NCI-H1105 treated with DMSO at 0.1 percent for 48 hours (cell line): ENCODE measurements at regions not wholly inside any gene's neighbourhood (a gene's known extent, or its start where the extent isn't known, plus 50 kb on each side); places are given as distances from the start of the nearest gene placed in this dataset.
"Not testable (repeated sequence)": the region's sequence is repeated elsewhere in the genome, so short reads cannot be mapped to it uniquely, and the experiment has no call there.

Experiments
- DNase-seq: peaks from one replicate; lab custom pipeline; 2025; lab: John Stamatoyannopoulos, UW

GRCh38 chr9:117775591-117775990 is 71.4 kb downstream of the TLR4 start:
- no peak for DNase-seq

DNA sequence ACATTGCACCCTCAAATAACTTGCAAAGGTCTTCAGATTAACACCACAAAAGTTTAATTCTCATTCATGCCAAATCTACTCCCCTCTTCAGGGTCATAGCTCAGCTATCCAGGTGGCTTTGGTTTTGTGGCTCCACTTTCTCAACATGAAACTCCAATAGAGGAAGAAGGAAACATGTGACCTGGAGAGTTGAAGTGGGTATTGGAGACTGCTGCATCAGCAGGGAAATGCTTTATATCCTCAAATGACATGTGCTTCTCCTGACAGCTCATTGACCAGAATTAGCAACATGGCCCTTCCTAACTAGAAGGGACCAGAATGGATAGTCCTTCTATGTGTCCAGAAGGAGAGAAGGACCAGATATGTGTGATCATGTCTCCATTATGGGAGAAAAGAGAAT is 73.6 kb downstream of the TLR4 start:
- DNase-seq, result no peak

DNA sequence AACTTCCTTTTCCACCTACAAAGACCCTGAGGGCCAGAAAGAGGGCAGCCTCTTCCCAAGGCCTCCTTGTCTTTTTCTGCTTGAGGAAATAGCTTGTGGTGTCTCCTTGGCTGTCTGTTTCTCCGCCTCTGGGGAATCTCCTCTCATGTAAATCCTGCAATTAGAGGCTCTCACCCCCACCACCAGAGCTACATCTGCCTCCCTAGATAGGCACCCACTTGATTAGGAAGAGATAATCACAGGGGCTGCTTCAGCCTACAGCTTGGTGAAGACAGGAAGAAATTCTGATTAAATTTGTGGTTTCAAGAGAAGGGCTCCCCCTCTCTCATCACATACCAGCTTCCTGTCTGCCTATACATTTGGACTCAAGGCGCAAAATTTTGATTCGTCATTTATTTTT is 75.6 kb downstream of the TLR4 start:
- DNase-seq, result no peak

GRCh38 chr9:117782931-117783788 is 79.0 kb downstream of the TLR4 start:
- peak; percentile 67 for DNase-seq

GRCh38 chr9:117783828-117784227 is 79.6 kb downstream of the TLR4 start:
- DNase-seq, result no peak

DNA sequence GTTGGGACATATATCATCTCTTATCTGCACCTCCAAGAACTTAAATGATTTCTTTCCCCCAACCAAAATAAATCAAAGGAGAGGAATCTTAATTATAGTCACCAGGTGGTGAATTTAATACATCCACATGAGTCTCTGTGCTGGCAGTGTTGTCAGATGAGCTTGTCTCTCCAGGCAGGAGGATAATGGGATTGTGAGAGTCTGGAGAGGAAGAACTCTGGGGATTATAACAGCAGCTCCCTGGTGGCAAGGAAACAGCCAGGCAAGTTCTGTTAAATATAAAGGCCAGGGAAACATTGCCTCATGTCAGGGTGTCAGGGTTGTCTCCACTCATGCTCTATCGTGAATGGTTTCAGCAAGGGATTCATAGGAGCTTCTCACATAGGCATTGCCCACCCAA is 80.8 kb downstream of the TLR4 start:
- DNase-seq, result no peak

- DNase-seq, result no peak
Measured at GRCh38 chr9:117787746-117788145, 83.5 kb downstream of the TLR4 start.

GRCh38 chr9:117795271-117795670 is 91.1 kb downstream of the TLR4 start:
- DNase-seq, result no peak

DNA sequence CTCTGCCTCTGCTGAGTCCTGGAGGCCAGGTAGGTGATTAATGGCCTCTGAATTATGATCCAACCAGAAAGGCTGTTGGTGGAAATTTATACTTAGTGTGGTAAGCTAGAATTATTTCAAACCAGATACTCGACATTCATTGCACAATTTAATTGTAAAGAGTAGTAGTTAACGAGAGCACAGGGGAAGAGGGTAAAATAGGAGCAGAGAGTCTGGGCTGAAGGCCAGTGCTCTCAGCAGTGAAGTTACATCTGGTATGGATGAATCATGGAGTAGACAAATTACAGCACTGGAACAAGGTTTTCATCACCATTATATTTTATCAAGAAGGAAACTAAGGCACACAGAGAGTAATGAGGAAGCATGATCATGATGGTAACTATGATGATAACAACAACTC is 92.5 kb downstream of the TLR4 start:
- no peak for DNase-seq

DNA sequence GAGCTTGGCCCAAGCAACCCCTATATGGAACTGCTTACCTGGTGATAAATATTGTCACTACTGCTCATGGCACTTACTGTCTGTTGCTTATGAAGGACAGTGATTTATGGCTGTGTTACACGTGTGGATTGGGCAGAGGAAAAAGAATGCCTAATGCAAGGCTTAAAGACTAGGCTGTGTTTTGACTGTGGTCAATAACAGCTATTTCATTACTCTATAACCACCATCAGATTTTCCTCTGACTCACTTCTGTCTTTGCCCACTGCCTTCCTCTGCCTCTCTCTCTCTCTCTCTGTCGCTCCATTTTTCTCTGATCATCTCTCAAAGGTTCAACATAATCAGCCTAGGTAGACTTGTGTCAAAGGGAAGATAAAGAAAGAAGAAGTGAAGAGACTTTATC is 96.2 kb downstream of the TLR4 start:
- no peak for DNase-seq

GRCh38 chr9:117809751-117810150 is 105.5 kb downstream of the TLR4 start:
- no peak for DNase-seq

DNA sequence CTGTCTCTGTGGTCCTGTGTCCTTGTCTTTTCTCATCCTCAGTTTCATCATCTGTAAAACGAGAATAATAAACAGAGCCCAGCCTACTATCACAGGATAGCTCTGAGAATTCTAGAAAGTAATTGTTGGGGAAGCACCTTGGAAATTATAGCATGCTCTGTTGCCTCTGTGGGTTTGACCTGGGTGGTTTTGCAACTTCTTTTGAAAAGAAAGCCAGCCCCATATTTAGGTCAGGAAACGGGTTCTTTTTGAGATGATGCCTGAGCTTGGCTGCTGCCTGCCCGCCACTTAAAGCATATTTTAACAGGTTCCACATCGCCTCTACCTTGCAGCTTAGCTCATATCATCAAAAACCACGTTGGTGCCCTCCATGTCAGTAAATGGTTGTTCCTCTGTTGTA is 111.1 kb downstream of the TLR4 start:
- no peak for DNase-seq

DNA sequence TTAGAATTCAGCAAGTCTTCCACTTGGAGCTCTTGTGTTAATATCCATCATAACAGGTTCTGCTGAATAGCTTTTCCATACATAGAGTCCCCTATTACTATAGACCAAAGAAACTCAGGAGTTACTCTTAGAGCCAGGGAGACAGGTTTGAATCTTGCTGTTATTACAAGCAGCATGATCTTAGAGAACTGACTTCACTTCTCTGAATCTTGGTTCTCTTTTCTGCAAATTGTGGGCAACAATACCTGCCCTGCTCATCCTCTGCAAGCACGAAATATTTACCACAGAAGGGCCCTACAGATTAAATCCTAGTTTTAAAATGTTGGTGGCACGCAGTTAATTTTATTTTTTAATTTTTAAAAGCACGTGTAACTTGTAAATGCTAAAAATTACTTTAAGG is 111.7 kb downstream of the TLR4 start:
- DNase-seq, result no peak

DNA sequence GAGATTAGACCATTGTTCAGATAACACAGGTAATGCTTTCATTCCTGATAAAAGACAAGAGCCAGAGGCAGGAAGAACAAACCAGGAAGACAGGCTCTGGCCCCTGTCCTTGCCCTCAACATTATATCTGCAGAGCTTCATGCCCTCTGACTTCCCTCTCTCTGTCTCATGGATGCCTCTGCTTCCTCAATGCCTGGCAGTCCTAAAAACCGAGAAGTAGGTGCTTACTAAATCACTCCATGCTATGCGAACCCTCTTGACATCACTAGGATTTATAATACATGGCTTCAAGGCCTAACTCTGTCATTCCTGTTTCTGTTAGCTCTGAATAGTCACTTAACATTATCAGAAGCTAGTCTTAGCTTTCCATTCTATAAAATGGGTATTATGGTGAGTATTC is 117.8 kb downstream of the TLR4 start:
- no peak for DNase-seq

- DNase-seq, result no peak
Measured at GRCh38 chr9:117823576-117823975, 119.4 kb downstream of the TLR4 start.

GRCh38 chr9:117825609-117826347 is 121.6 kb downstream of the TLR4 start:
- no peak for DNase-seq

GRCh38 chr9:117826837-117827236 is 122.6 kb downstream of the TLR4 start:
- no peak for DNase-seq

DNA sequence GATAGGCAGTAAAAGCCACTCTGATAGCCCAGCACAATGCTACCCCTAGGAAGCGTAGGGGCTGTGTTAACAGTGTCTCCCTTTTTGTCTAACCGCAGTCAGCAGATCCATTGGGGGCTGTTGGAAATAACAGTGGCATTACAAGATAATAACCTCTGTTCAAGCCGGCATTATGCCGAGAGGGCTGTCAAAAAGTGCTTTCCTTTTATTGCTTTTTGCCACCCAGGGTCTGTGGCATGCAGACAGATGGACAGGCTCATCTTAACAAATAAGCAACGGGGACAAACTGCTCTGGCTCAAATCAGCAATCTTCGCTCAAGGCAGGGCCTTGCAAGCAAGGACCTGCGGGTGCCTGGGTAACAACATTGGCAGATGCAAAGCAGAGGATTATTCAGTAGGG is 123.3 kb downstream of the TLR4 start:
- no peak for DNase-seq

DNA sequence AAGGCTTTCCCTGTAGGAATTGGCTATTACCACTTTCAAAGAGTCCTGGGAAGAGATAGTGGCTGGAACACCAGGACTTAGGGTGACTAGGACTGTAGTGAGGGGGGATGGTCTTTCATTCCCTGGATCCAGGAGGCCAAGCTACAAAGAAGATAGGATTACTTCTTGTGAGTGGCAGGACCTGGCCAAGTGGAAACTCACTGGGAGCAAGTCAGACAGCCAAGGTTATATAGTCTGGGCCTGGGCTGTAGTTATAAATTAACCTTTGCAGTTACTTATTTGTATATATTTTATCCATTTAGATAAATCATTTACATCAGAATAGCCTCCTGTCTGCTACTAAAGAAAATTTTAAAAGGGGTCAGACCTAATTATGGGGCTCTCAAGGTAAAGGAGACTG is 124.3 kb downstream of the TLR4 start:
- no peak for DNase-seq

GRCh38 chr9:117835798-117836197 is 131.6 kb downstream of the TLR4 start:
- DNase-seq, result no peak

- DNase-seq, result no peak
Measured at GRCh38 chr9:117839862-117840261, 135.7 kb downstream of the TLR4 start.

DNA sequence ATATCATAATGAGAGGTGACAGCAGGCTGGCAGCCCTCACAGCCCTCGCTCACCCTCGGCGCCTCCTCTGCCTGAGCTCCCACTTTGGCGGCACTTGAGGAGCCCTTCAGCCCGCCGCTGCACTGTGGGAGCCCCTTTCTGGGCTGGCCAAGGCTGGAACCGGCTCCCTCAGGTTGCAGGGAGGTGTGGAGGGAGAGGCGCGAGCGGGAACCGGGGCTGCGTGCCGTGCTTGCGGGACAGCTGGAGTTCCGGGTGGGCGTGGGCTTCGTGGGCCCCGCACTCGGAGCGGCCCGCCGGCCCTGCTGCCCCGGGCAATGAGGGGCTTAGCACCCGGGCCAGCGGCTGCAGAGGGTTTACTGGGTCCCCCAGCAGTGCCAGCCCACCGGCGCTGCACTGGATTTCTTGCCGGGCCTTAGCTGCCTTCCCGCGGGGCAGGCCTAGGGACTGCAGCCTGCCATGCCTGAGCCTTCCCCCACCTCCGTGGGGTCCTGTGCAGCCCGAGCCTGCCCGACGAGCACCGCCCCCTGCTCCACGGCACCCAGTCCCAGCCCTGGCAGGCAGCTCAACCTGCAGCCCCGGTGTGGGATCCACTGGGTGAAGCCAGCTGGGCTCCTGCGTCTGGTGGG is 147.7 kb downstream of the TLR4 start:
- not testable (repeated sequence) for DNase-seq

GRCh38 chr9:117858561-117858960 is 154.4 kb downstream of the TLR4 start:
- DNase-seq, result no peak
